Neuronal stem cell (in vitro differentiated cells): ENCODE measurements at regions not wholly inside any gene's neighbourhood (a gene's known extent, or its start where the extent isn't known, plus 50 kb on each side); places are given as distances from the start of the nearest gene placed in this dataset.

Experiments used
- DNase-seq: peaks from one replicate; pipeline ENCODE4 v3.0.0-alpha.2; 2013; ENCODE audit warnings: low spot score
- H2AFZ ChIP-seq: one replicate; pipeline ENCODE4 v1.6.1; 2013; ENCODE audit warnings: mild to moderate bottlenecking, low read length, inconsistent platforms
- H2AK5ac ChIP-seq: 2 replicates; pipeline ENCODE4 v1.6.1; 2013; ENCODE audit warnings: low read depth, mild to moderate bottlenecking, inconsistent platforms, low read length, moderate library complexity, mixed read lengths
- H2BK120ac ChIP-seq: 2 replicates; pipeline ENCODE4 v1.6.1; 2013; ENCODE audit warnings: low read depth, mild to moderate bottlenecking, inconsistent platforms, low read length, moderate library complexity, mixed read lengths
- H2BK12ac ChIP-seq: one replicate; pipeline ENCODE4 v1.6.1; 2013; ENCODE audit warnings: low read length, inconsistent platforms
- H2BK15ac ChIP-seq: 2 replicates; pipeline ENCODE4 v1.6.1; 2013; ENCODE audit warnings: mild to moderate bottlenecking, low read length, inconsistent platforms, mixed read lengths
- H2BK5ac ChIP-seq: one replicate; pipeline ENCODE4 v1.6.1; 2013; ENCODE audit warnings: inconsistent platforms, mild to moderate bottlenecking, low read length, moderate library complexity
- H3K14ac ChIP-seq: one replicate; pipeline ENCODE4 v1.6.1; 2013; ENCODE audit warnings: low read length, inconsistent platforms
- H3K18ac ChIP-seq: 2 replicates; pipeline ENCODE4 v1.6.1; 2013; ENCODE audit warnings: low read length, inconsistent platforms
- H3K23ac ChIP-seq: 2 replicates; pipeline ENCODE4 v1.6.1; 2013; ENCODE audit warnings: low read depth, mild to moderate bottlenecking, mixed read lengths, low read length, inconsistent platforms; ENCODE audit not compliant: poor library complexity
- H3K27ac ChIP-seq: replicated peaks from 3 replicates; pipeline ENCODE4 v1.5.1; 2013; ENCODE audit warnings: low read length, inconsistent platforms
- H3K27me3 ChIP-seq, 3 experiments: 2 replicates each; pipeline ENCODE4 v1.6.1; 2013; ENCODE audit warnings: low read length in 3 of 3, mild to moderate bottlenecking in 2 of 3, inconsistent platforms in 1 of 3, low read depth in 1 of 3, mixed read lengths in 1 of 3, moderate library complexity in 1 of 3; ENCODE audit not compliant: control insufficient read depth in 3 of 3, insufficient read depth in 3 of 3
- H3K36me3 ChIP-seq, 2 donors: replicated peaks in 1 of 2; 2 replicates each; pipeline ENCODE4 v1.6.1; 2013; ENCODE audit warnings: low read length in 2 of 2; ENCODE audit not compliant: control insufficient read depth in 2 of 2, insufficient read depth in 2 of 2
- H3K4ac ChIP-seq: 2 replicates; pipeline ENCODE4 v1.6.1; 2013; ENCODE audit warnings: inconsistent platforms, mild to moderate bottlenecking, low read length, moderate library complexity
- H3K4me1 ChIP-seq, 2 donors: 1 replicate in 1 of 2; 2 replicates in 1 of 2; pipeline ENCODE4 v1.6.1; 2013; ENCODE audit warnings: low read length in 2 of 2, low read depth in 1 of 2; ENCODE audit not compliant: control insufficient read depth in 2 of 2, insufficient read depth in 1 of 2
- H3K4me2 ChIP-seq: one replicate; pipeline ENCODE4 v1.6.1; 2013; ENCODE audit warnings: mild to moderate bottlenecking, low read length, inconsistent platforms; ENCODE audit not compliant: insufficient read depth, poor library complexity, severe bottlenecking
- H3K4me3 ChIP-seq, 2 donors: 2 replicates each; pipeline ENCODE4 v1.5.1; 2013; ENCODE audit warnings: low read length in 2 of 2, mild to moderate bottlenecking in 2 of 2, inconsistent platforms in 1 of 2, moderate library complexity in 1 of 2
- H3K79me1 ChIP-seq: one replicate; pipeline ENCODE4 v1.6.1; 2013; ENCODE audit warnings: low read depth, mild to moderate bottlenecking, inconsistent platforms, low read length, moderate library complexity
- H3K9ac ChIP-seq: one replicate; pipeline ENCODE4 v1.6.1; 2013; ENCODE audit warnings: mild to moderate bottlenecking, low read depth, low read length, inconsistent platforms; ENCODE audit not compliant: poor library complexity
- H3K9me3 ChIP-seq, 2 donors: replicated peaks in 1 of 2; 2 replicates each; pipeline versions ENCODE3 to v1.6.1; 2013; ENCODE audit warnings: low read length in 2 of 2, mild to moderate bottlenecking in 2 of 2, inconsistent platforms in 1 of 2, low read depth in 1 of 2, mixed read lengths in 1 of 2, moderate library complexity in 1 of 2; ENCODE audit not compliant: control insufficient read depth in 2 of 2, insufficient read depth in 1 of 2
- H4K8ac ChIP-seq: one replicate; pipeline ENCODE4 v1.6.1; 2013; ENCODE audit warnings: low read depth, mild to moderate bottlenecking, inconsistent platforms, low read length, moderate library complexity
- H4K91ac ChIP-seq: one replicate; pipeline ENCODE4 v1.6.1; 2013; ENCODE audit warnings: low read length, low read depth, mild to moderate bottlenecking, inconsistent platforms; ENCODE audit not compliant: poor library complexity
- WGBS, 2 donors: extraction: QIAGEN DNeasy Blood & Tissue Kit; methylation state at CpG; one replicate each; pipeline ENCODE4 v1.1.7; 2013; ENCODE audit warnings: missing lambda C conversion rate in 2 of 2, mixed read lengths in 1 of 2; ENCODE audit not compliant: insufficient read length in 2 of 2, insufficient replicate concordance in 1 of 2; ENCODE audit errors: extremely low coverage in 2 of 2; 5-methylcytosine and 5-hydroxymethylcytosine counted together

DNA sequence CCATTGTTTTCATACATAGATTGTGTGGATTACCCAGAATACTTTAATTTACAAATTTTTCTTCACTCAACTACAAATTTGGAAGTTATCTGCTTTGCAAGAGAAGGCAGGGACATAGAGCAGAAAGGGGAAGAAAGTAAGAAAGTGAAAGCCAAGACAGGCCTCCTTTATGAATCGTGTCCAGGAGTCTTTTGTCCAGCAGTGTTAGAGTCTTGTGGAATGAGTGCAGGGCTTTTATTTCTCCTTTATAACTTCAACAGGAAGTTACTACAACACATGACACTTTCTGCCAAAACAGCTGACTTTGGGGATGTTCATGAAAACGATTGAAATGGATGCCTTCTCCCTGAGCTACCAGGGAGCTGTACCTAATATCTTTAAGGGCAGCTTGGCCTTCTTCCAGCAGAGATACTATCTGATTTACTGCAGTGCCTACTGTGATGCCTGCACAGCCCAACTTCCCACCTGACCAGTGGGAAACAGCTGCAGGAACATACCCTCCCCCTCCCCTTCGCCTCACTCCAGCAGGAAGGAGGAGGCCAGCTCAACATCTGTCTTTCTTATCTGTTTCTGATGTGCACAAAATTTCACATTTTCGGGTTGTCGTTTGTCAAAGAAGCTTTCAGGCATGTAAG, 557.7 kb upstream of the SLIT2 start:
- no peak overlapping the region for H2BK5ac ChIP-seq
- no peaks in the 10 kb centered on the region for H3K36me3 ChIP-seq
- no peak overlapping the region for H3K18ac ChIP-seq
- no peak overlapping the region for H2BK120ac ChIP-seq
- no peak overlapping the region for H3K9ac ChIP-seq
- no peak overlapping the region for H3K14ac ChIP-seq
- H3K9me3 ChIP-seq = peaks cover 0 to 10% of the 10 kb centered on the region in 2 donors
- no peaks in the 10 kb centered on the region for H3K27me3 ChIP-seq
- H3K4me3 ChIP-seq = no peak overlapping the region
- peak overlapping the region; percentile 67 for H3K4ac ChIP-seq
- no peak overlapping the region for H2AK5ac ChIP-seq
- H3K4me1 ChIP-seq = peaks cover 5 to 9% of the 10 kb centered on the region in 2 donors
- no peak overlapping the region for H3K23ac ChIP-seq
- no peak overlapping the region for H3K27ac ChIP-seq
- H3K4me2 ChIP-seq = no peak overlapping the region
- no peak overlapping the region for H4K8ac ChIP-seq
- no CpG with 5 or more reads among the region's 5 CpGs for WGBS, 2 donors
- no peak overlapping the region for H2BK12ac ChIP-seq
- no peak for DNase-seq
- H4K91ac ChIP-seq = no peak overlapping the region
- H3K79me1 ChIP-seq = no peaks in the 10 kb centered on the region
- no peak overlapping the region for H2BK15ac ChIP-seq
- peak overlapping the region; percentile 91 for H2AFZ ChIP-seq

DNA sequence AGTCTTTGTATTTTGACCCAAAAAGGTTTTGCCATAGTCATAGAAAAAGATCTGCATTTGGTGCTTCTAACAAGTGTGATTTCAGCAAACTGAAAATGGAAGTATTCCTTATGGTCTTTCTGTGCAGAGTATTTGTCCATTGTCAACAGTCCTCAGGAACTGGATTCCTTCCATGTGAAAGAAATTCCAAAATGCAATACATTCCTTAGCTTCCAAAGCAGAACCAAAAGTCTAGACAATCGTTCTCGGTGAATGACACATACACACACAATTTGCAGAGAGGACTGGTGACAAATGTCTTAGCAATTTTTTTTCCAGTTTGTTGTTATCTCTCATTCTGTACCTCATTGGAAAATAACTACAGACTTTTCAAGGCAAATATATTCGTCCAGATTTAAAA, 562.2 kb upstream of the SLIT2 start:
- no peak overlapping the region for H4K91ac ChIP-seq
- H3K36me3 ChIP-seq = no peaks in the 10 kb centered on the region
- no peak overlapping the region for H2BK12ac ChIP-seq
- H2BK15ac ChIP-seq = no peak overlapping the region
- no peak for DNase-seq
- no CpG with 5 or more reads among the region's 3 CpGs for WGBS, 2 donors
- H4K8ac ChIP-seq = no peak overlapping the region
- H3K4ac ChIP-seq = no peak overlapping the region
- no peaks in the 10 kb centered on the region for H3K79me1 ChIP-seq
- no peak overlapping the region for H3K23ac ChIP-seq
- H3K27ac ChIP-seq = no peak overlapping the region
- no peak overlapping the region for H3K18ac ChIP-seq
- H2AK5ac ChIP-seq = no peak overlapping the region
- no peak overlapping the region for H2BK120ac ChIP-seq
- no peaks in the 10 kb centered on the region for H3K9me3 ChIP-seq
- no peak overlapping the region for H3K14ac ChIP-seq
- peak overlapping the region; percentile 53 for H2AFZ ChIP-seq
- H3K27me3 ChIP-seq = no peaks in the 10 kb centered on the region
- H3K9ac ChIP-seq = no peak overlapping the region
- no peak overlapping the region for H3K4me3 ChIP-seq
- no peak overlapping the region for H2BK5ac ChIP-seq
- no peak overlapping the region for H3K4me2 ChIP-seq
- peaks cover 4 to 9% of the 10 kb centered on the region in 2 donors for H3K4me1 ChIP-seq

DNA sequence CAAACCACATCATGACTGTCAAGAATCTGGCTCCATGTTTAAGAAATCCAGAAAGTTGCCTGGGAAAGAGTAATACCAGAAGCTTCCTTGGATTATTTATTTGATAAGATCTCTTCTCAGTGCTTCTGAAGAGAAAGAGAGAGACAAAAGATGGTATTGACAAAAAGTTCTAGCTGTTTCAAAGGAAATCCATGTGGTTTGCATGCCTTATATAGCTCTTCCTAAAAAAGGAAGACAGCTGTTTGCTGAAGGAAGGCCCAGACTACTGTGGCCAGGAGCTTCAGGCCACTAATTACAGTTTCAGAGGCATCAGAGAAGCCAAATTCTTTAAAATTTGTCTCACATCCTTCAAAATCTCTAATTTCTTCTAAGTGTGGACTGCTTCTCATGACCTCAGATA, 565.2 kb upstream of the SLIT2 start:
- Histone ChIP-seq H2BK15ac (no peak overlapping the region), H4K8ac (no peak overlapping the region), H3K4me1 (peaks cover 0 to 3% of the 10 kb centered on the region in 2 donors), H4K91ac (no peak overlapping the region), H3K36me3 (no peaks in the 10 kb centered on the region), H3K9me3 (no peaks in the 10 kb centered on the region), H3K27me3 (no peaks in the 10 kb centered on the region), H2BK120ac (no peak overlapping the region), H3K14ac (no peak overlapping the region), H2AFZ (no peak overlapping the region), H3K79me1 (no peaks in the 10 kb centered on the region), H2BK12ac (no peak overlapping the region), H3K4ac (no peak overlapping the region), H2BK5ac (no peak overlapping the region), H3K4me2 (no peak overlapping the region), H3K27ac (no peak overlapping the region), H3K18ac (no peak overlapping the region), H2AK5ac (no peak overlapping the region), H3K9ac (no peak overlapping the region), H3K23ac (no peak overlapping the region), H3K4me3 (no peak overlapping the region)
- DNase-seq = no peak

DNA sequence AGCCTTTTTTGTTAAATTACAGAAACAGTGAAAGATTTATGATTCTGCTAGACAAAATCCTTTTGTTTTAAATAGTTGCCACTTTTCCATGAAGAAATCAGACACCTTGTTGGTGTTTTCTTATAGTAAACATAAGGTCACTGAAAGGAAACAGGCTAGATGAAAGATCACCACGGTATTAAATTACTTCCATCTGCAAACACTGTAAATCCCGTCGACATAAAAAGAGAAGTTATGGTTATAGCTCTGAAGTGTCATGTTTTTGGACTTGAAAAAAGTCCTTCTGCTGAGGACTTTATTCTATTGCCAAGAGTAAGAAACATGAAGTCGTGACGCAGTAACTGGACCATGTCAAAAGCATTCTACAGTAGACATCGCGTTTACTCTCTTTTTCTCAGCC, 567.6 kb upstream of the SLIT2 start:
- Histone ChIP-seq H3K79me1 (no peaks in the 10 kb centered on the region), H3K4ac (no peak overlapping the region), H3K4me1 (no peaks in the 10 kb centered on the region), H2BK5ac (no peak overlapping the region), H4K8ac (no peak overlapping the region), H3K27ac (no peak overlapping the region), H3K23ac (no peak overlapping the region), H2AFZ (peak overlapping the region; percentile 71), H2AK5ac (no peak overlapping the region), H3K9ac (no peak overlapping the region), H3K4me3 (no peak overlapping the region), H2BK120ac (no peak overlapping the region), H3K4me2 (no peak overlapping the region), H3K18ac (no peak overlapping the region), H3K14ac (no peak overlapping the region), H3K27me3 (no peaks in the 10 kb centered on the region), H3K36me3 (no peaks in the 10 kb centered on the region), H3K9me3 (no peaks in the 10 kb centered on the region), H2BK15ac (no peak overlapping the region), H4K91ac (no peak overlapping the region), H2BK12ac (no peak overlapping the region)
- no peak for DNase-seq
- WGBS, 2 donors = no CpG with 5 or more reads among the region's 7 CpGs
